ENCODE measurements at regions not wholly inside any gene's neighbourhood (a gene's known extent, or its start where the extent isn't known, plus 50 kb on each side); places are given as distances from the start of the nearest gene placed in this dataset.

GRCh38 chr12:98417266-98417665 lies 98.1 kb upstream of the TMPO start:
- no peak for DNase-seq

- peak; percentile 97 for DNase-seq
Observed at GRCh38 chr12:98418357-98419075, 96.9 kb upstream of the TMPO start.

GRCh38 chr12:98419081-98419794 lies 96.2 kb upstream of the TMPO start:
- no peak for DNase-seq

DNA sequence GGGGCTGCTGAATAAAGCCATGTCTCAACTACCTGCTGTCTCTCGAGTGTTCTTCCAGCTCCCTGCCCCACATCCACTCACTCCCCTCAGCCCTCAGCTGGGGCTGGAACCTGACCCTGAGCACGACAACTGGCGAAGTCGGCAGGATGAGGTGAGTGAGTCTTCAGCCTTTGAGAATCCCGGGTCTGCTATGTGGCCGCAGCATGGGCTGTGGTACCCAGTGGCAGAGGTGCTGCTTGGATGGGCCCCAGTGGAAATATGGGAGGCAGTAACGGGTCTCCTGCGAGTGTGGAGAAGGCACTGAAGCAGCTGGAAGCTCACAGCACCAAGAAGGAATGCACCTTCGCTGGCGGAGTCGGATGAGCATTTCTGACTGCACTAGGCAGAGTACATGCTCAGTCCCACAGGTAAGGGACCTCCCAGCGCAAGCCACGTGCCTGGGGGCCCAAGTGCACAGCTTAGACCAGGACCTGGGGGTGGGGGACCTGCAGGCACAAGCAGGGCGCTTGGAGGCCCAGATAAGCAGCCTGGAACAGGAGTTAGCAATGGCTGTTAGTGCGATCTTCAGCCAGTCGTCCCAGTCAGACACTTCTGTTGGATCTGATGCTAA lies 95.5 kb upstream of the TMPO start:
- DNase-seq = no peak

DNA sequence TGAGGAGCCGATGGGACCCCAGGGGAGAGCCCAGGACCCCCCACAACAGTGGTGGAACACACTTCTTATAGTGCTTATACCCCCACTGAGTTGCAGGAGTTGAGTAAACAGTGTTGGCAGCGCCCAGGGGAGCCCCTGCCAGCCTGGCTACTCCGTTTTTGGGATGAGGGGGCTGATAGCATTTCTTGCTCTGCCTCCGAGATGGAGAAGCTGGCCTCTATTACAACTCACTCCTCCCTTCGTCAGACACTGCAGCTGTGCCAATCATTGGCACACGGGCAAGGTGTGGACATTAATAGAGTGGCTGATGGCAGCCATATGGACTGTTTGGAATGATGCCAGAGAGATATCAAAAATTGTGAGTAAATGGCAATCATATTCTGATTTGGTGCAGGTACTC lies 94.9 kb upstream of the TMPO start:
- DNase-seq = no peak

DNA sequence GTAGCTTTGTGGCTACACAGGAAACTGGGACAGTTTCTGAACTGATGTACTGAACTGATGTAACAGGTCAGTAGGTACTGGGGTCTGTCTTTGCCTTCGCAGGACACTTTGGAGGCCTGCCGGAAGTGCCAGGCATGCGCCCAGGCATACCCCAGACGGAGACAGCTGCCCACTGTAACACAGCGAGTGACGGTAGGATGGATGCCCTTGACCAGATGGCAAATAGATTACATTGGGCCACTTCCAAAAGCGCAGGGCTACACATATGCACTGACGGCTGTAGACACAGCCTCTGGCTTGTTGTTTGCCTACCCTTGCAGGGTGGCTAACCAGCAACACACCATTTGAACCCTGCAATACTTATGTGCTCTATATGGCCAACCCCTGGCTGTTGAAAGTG lies 94.1 kb upstream of the TMPO start:
- no peak for DNase-seq

- no peak for DNase-seq
Observed at GRCh38 chr12:98422359-98422758, 93.0 kb upstream of the TMPO start.

DNA sequence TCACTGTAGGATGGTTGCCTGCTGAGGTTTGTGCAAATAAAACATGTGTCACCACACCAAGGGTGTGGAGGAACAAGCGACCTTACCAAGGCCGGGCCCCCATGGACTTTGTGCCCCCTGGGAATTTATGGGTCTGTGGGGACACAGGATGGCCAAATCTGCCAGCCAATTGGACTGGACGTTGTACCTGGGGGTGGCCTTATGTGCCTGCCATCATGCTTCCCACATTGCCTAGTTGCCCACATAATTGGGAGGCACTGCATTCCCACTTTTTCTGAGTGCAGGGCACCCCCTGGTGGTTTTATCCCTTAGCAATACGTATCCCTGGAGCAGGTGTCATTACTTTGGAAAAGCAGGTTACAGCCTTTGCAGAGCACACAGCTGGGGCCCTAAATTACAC lies 92.6 kb upstream of the TMPO start:
- DNase-seq = peak; percentile 13

GRCh38 chr12:98423963-98424362 lies 91.4 kb upstream of the TMPO start:
- DNase-seq = no peak

- peak; percentile 74 for DNase-seq
Observed at GRCh38 chr12:98424726-98425401, 90.5 kb upstream of the TMPO start.

DNA sequence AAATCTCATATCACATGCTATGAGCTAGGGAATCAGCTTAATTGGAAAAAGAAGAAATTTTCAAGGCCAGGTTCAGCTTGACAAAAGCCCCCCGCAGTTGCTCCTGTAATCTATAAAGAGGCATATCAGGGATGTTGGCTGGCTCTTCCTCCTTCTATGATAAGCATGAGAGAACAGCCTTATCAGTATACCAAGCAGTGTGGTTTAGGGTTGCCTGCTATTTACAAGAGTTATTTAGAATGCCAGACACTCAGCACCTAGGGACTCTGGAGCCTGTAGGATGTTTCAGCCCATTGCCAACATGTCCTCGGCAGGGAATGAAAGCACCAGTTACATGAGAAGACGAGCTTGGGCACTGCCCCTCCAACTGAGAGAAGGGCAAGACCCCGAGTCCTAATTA lies 89.5 kb upstream of the TMPO start:
- DNase-seq = no peak

DNA sequence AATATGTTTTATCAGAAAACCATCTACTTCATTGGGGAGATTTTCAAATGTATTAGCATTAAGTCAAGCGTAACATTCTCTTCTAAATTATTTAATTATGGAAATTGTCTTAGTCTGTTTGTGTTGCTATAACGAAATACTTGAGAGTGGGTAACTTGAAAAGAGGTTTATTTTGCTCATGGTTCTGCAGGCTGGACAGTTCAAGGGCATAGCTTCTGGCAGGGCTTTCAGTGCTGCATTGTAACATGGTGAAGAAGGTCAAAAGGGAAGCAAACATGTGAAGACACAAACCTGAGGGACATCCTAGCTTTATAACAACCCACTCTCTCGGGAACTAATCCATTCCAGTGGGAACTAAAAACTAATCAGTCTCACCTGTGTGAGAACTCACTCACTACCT lies 84.3 kb upstream of the TMPO start:
- DNase-seq = no peak

- DNase-seq = no peak
Observed at GRCh38 chr12:98437166-98437565, 78.2 kb upstream of the TMPO start.

- DNase-seq = no peak
Observed at GRCh38 chr12:98437806-98438595, 77.4 kb upstream of the TMPO start.

DNA sequence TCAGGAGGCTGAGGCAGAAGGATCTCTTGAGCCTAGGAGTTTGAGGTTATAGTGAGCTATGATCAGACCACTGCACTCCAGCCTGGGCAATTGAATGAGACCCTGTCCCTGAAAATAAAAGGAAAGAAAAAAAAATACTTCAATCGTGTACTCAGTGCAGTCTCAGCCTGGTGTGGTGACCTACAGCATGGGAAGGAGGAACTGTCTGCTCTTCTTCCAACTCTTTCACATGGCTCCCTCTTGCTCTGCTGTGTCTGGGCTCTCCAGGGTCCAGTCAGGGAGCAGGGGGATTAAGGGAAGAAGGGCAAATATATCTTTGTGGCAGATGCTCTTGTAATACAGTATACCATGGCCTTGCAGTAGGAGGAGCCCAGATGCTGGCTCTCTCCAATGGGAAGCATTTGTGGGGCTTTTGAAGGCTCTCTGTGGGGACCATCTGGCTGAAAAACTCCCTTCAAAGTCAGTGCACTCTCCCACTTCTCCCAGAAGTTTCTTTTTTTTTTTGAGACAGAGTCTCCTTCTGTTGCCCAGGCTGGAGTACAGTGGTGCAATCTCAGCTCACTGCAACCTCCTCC lies 76.6 kb upstream of the TMPO start:
- no peak for DNase-seq

DNA sequence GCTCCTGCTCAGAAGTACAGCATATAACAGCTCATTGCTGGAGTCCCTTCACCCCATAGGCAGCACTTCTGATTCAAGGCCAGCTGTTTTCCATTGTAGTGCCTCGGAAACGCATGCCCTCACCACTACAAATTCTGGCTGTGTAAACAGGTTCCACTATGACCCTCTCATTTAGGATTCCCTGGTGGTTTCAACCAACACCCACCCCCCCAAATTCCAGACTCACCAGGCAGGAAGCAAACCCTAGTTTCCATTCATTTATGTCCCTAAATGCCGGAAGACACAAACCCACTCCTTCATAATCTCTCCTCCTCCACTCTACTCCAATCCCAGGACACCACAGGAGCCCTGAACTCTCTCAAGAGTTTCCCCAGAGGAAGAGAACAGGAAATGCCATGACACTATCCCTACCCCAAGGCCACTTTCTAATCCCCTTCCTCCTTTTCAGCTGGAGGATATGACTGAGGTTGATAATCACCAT lies 75.9 kb upstream of the TMPO start:
- no peak for DNase-seq

DNA sequence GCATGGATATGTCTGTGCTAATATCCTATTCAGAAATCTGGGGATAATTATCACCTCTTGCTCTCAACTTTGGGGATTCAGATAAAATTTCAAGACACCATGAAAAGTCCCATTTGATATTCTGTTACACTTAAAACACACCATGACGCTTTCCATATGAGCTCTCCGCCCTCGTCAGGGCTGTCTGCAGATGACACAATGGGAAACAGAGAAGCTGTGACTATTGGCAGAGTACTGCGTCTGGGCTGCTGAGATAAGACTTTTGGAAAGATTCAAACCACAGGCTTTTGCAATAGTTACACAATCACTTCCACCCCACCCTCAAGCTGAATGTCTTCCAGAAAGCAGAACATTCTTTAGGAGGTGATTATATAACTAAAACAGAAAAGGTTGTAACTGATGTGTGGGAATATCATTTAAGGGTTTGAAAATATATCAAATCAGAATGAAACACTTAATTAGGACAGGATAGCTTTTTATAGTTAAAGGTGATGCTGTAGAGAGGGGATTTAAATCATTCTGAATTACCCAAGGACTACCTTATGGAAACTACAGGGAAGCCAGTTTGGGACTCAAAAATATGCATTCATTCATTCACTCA lies 75.3 kb upstream of the TMPO start:
- peak; percentile 88 for DNase-seq

- DNase-seq = no peak
Observed at GRCh38 chr12:98446060-98446459, 69.3 kb upstream of the TMPO start.

DNA sequence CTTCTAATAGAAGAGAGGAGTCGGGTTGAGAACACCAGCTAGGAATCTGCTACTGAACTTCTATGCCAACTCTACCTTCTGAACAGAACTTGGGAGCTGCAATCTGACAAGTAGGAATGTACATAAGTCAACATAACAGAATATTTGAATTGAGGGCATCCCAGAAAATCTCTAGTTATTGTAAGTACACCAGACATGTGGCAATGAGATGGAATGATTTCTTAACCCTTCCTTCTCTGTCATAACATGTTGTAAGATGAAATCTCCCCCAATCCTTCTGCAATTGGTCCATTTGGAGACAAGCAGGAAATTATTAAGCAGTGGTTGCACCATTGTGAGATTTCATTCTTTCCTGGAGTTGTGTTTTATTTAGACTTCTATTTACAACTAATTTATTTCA lies 68.7 kb upstream of the TMPO start:
- DNase-seq = no peak

DNA sequence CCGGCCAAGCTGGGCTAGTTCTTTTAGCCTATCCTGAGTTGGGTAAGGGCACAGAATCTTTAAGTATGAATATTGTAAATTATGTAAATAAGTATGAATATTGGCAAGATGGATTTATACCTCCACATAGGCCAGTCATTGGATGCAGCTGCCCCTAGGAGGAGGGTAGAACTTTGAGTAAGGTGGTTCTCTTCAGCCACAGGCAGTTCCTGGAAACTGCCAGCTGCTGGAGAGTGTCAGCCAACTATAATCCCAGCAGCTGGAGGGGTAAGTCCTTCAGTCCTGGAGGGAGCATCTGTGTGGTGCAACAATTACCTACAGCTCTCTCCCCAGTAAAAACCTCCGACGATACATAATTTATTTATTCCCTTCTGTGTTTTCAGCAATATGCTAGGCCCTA lies 65.8 kb upstream of the TMPO start:
- DNase-seq = no peak

- DNase-seq = no peak
Observed at GRCh38 chr12:98453070-98453469, 62.3 kb upstream of the TMPO start.

DNA sequence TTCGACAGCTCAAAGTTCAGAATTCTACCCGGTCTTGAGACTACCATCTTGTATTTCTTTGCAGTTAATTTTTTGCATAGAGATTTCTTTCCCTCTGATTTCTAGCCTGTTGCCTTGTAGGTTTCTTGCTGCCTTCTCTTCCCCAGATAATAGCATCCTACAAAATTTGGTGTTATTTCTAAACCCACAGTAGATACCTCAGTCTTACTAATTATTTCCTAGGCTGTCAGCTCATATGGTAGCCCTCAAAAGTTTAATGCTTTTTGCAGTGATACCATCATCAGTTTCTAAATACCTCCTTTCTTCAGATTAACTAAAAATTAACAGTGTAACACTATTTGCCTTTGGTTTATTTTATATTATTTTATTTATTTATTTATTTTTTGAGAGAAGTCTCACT lies 61.9 kb upstream of the TMPO start:
- DNase-seq = no peak
